ENCODE measurements at regions not wholly inside any gene's neighbourhood (a gene's known extent, or its start where the extent isn't known, plus 50 kb on each side); places are given as distances from the start of the nearest gene placed in this dataset.

DNA sequence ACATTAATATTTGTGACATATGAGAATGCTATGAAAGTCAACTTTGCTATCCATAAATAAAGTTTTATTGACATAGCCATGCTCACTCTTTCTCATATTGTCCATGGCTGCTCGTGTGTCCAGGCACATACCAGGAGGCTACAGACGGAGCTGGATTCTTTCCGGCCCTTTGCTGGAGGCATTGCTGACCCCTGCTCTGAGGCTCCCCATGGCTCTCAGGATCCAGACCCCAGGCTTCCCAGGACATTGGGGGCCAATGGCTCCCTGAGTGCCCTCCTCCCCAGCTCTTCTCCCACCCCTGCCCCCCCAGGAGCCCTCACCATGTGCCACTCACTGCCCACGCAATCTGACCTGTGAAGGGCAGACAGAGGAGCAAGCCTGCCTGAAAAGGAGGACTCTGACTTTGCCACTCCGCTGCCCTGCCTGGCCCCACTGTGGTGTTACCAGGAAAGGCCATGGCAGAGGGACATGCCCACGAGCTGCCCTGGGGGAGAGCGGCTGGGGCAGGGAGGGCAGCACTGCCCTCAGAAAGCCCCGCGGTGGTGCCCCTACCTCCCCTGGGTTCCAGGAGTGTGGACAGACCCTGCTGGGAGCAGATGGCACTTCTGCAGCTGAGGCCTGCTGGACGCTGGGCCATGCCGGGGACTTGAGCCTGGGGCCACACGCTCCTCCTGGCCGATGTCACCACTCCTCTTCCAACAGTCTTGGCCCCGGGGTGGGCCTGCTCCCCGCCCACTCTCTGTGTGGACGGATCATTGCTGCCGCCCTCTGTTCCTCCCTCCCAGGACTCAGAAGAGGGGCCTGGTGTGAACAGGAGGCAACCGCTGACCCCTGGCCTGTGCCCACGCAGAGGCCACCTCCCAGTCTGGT, 97.8 kb upstream of the BHLHE23 start:
- no peaks in the 10 kb centered on the region for H3K4me1 ChIP-seq
- ATAC-seq, result no peak
- intact Hi-C loops (cut with DNase I), result no loop called here
- TF ChIP-seq, protein P1, sequence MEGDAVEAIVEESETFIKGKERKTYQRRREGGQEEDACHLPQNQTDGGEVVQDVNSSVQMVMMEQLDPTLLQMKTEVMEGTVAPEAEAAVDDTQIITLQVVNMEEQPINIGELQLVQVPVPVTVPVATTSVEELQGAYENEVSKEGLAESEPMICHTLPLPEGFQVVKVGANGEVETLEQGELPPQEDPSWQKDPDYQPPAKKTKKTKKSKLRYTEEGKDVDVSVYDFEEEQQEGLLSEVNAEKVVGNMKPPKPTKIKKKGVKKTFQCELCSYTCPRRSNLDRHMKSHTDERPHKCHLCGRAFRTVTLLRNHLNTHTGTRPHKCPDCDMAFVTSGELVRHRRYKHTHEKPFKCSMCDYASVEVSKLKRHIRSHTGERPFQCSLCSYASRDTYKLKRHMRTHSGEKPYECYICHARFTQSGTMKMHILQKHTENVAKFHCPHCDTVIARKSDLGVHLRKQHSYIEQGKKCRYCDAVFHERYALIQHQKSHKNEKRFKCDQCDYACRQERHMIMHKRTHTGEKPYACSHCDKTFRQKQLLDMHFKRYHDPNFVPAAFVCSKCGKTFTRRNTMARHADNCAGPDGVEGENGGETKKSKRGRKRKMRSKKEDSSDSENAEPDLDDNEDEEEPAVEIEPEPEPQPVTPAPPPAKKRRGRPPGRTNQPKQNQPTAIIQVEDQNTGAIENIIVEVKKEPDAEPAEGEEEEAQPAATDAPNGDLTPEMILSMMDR (IDR thresholded peaks at IDR 0.05), result no peak
- no peak for DNase-seq
- no peak overlapping the region for H3K4me3 ChIP-seq
- no peak overlapping the region for H3K27ac ChIP-seq
- no peaks in the 10 kb centered on the region for H3K27me3 ChIP-seq
- H3K9me3 ChIP-seq, result no peaks in the 10 kb centered on the region
- no peaks in the 10 kb centered on the region for H3K36me3 ChIP-seq

DNA sequence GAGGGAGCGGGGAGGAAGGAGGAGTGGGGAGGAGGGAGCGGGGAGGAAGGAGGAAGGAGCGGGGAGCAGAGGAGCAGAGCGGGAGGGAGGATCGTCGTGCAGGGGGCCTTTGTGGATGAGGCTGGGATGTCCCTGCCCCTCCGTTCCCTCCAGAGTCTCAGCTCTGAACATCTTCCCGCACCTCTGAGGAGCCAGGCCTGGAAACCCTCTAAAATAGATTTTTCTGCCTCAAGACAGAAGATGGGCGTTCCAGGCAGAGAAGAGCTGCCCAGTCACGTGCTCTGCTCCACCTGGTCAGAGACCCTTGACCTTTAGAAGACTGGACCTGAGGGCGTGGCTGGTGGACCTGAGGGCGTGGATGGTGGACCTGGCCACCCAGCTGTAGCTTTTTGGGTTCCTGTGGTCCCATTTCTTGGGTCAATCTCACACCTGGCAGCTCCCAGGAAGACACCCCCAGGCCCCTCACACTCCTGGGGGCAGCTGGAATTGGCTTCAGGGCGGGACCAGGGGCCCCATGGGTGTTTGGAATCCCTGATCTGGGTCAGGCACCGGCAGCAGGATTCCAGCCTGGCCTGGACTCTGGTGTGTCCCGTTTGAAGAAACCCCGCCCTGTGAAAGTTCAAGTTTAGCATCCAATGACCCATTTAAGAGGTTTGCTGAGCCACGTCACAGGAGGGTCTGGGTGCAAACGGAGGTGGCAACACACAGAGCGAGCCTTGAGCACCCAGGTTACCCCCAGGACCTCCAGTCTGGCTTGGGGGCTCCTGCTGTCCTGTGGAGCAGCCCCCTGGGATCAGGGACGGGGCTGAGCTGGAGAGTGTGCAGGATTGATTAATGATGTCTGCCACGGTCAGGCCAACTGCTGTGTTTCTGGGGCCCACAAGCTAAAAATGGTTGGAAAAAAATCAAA, 96.9 kb upstream of the BHLHE23 start:
- DNase-seq, result no peak
- TF ChIP-seq, protein P1 (IDR thresholded peaks at IDR 0.05), result no peak

DNA sequence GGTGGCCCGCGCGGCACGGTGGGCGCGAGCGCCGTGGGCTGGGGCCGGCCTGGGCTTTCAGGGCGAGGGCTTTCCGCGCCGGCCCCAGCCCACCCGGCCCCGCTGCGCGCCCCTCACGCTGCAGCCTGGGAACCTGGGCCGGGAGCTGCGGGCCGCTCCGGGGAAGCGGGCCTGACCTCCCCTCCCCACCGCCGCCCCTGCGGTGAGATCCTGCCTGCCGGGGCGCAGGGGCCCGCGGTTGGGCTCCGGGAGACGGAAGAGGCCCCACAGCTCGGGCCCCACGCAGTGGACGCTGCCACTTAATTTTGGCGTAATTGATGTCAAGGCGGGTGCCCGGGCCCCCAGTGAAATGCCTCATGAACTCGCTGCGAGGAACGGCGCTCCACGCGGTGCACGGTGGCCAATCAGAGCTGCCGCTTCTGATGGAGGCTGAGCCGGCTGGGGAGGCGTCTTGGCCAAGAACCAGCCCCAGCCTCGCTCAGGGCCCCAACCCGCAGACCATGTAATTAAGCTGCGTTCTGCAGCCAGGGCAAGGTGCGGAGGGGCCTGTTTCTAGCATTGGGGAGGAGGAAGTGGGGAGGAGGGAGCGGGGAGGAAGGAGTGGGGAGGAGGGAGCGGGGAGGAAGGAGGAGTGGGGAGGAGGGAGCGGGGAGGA, 96.1 kb upstream of the BHLHE23 start:
- intact Hi-C loops (cut with DNase I), result no loop called here
- H3K9me3 ChIP-seq, result no peaks in the 10 kb centered on the region
- peaks cover 5% of the 10 kb centered on the region for H3K27me3 ChIP-seq
- no peaks in the 10 kb centered on the region for H3K4me1 ChIP-seq
- H3K4me3 ChIP-seq, result peak overlapping the region; percentile 72
- peak overlapping the region; percentile 75 for H3K27ac ChIP-seq
- ATAC-seq, result peak; percentile 52
- H3K36me3 ChIP-seq, result no peaks in the 10 kb centered on the region
- TF ChIP-seq, protein P1 (IDR thresholded peaks at IDR 0.05), result no peak
- peak; percentile 70 for DNase-seq

More for the DNA sequence above, 96.9 kb upstream of the BHLHE23 start:
- Histone ChIP-seq H3K4me1 (no peaks in the 10 kb centered on the region), H3K27ac (no peak overlapping the region), H3K27me3 (no peaks in the 10 kb centered on the region), H3K9me3 (no peaks in the 10 kb centered on the region), H3K4me3 (no peak overlapping the region), H3K36me3 (no peaks in the 10 kb centered on the region)
- intact Hi-C loops (cut with DNase I), result no loop called here
- ATAC-seq, result no peak

DNA sequence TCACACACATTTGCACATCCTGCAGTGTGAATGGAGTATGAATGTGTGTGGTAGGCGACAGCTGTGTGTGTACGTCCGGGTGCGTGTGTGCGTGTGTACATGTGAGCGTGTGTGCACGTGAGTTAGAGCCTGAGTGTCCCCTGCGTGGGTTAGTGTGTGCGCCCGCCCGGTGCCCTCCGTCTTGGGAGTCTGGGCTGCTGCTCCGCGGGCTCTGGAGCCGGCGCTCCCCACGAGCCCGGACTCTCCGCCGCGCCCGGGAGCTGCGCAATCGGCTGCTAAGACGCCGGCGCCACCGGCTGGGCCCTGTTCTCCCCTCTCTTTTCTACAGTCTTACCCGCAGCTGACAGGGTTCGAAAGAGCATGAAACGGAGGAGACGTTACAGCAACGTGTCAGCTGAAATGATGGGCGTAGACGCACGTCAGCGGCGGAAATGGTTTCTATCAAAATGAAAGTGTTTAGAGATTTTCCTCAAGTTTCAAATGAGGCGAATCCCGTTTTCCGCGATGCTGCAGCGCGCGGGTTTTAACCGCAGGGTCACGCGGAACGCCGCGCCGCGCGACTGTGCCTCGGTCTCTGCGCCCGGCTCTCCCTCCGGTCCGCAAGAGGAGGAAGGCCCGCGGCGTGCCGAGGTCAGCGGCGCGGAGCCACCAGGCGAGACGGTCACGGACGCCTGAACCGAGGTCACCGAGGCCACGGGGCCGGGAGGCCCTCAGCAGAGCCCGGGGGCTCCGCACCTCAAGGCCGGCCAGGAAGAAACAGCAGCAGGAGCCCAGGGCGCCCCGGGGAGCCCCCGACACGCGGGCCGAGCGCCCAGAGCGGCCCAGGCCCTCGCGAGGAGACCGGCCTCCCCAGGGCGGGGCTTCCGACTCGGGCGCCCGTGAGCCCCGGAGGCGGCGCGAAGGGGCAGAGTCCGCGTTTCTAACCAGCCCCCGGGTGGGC, 95.3 kb upstream of the BHLHE23 start:
- Histone ChIP-seq H3K9me3 (no peaks in the 10 kb centered on the region), H3K27me3 (peaks cover 11% of the 10 kb centered on the region), H3K4me1 (no peaks in the 10 kb centered on the region), H3K36me3 (no peaks in the 10 kb centered on the region), H3K4me3 (peak overlapping the region; percentile 72), H3K27ac (peak overlapping the region; percentile 75)
- intact Hi-C loops (cut with DNase I), result no loop called here
- ATAC-seq, result peak; percentile 67
- TF ChIP-seq, protein P1 (IDR thresholded peaks at IDR 0.05), result no peak
- peak; percentile 71 for DNase-seq
